Fibroblast of skin of right quadriceps (primary cell): ENCODE measurements at regions not wholly inside any gene's neighbourhood (a gene's known extent, or its start where the extent isn't known, plus 50 kb on each side); places are given as distances from the start of the nearest gene placed in this dataset.

Experiments used
- DNase-seq: peaks from one replicate; pipeline ENCODE4 v3.0.0-alpha.2; 2013

DNA sequence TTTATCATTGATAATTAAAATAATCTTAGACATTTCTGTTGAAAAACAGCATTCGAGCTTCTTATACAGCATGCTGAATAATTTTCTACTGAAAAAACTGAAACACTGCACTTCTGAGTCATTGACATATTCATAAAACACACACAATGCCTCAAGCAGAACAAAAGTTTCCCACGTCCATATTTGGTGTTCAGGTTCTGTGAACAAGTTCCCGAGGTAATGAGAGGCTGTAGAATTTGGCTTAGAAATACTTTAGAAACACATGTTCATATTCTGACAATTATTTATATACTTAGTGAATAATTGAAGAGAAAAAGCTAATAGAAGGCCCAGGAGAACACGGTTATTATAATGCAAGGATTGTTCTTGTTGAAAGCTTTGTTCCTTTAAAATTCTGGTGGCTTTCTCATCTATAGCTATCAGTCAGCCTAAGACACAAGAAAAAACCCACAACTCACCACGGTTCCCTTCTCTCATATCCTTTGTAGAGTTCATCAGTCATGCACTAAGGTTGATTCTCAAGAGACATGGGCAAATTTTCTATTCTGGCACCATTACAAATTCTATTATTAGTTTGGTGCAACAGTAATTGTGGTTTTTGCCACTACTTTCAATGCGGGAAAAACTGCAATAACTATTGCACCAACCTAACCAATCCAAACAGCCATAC, 194.4 kb downstream of the TMX3 start:
- peak; percentile 78 for DNase-seq

DNA sequence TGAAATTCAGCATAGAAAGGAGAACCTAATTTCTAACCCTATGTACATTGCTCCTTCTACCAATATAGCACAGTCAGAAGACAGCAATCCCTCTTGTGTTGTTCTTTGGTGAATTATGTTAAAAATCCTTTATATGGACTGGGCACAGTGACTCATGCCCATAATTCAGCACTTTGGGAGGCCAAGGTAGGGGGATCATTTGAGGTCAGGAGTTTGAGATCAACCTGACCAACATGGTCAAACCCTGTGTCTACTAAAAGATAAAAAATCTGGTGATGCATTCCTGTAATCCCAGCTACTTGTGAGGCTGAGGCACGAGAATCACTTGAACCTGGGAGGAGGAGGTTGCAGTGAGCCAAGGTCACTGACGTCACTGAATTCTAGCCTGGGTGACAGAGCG, 195.6 kb downstream of the TMX3 start:
- DNase-seq, result peak; percentile 42

- no peak for DNase-seq
These were observed 205.0 kb downstream of the TMX3 start for GRCh38 chr18:68509902-68510301.

DNA sequence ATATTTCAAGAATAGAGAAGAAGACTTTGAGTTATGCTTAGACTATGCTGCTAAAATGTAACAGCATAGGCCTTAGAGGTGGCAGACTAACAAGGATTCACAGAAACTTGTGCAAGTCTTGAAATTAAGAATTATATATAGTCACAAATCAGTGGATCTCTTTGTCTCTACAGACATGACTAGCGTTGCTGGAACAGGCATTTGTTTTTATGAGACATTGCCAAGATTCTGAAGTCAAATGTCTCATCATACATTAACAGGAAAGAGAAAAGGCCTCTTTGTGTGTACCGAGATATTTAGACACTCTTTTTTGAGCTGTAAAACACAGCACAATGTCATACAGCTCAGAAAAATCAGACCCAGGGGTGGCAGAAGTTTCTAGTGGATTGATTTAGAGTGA, 207.1 kb downstream of the TMX3 start:
- no peak for DNase-seq

DNA sequence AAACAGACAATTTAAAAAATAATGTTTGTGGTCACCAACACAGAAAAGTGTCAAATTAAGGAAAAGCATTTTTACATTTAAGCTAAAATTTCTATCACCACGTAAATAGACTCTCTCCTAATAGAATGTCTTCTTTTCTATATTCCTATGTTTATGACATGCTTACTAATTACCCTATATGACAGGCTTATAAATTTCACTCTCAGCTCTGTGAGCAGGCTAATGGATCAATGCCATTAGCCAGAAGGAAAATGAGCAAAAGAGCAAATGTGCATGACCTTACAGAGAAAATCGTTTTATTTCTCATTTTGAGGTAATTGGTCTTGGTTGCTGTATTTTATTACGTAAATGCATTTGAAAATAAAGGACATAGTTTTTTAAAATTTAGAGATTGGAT, 209.7 kb downstream of the TMX3 start:
- no peak for DNase-seq

DNA sequence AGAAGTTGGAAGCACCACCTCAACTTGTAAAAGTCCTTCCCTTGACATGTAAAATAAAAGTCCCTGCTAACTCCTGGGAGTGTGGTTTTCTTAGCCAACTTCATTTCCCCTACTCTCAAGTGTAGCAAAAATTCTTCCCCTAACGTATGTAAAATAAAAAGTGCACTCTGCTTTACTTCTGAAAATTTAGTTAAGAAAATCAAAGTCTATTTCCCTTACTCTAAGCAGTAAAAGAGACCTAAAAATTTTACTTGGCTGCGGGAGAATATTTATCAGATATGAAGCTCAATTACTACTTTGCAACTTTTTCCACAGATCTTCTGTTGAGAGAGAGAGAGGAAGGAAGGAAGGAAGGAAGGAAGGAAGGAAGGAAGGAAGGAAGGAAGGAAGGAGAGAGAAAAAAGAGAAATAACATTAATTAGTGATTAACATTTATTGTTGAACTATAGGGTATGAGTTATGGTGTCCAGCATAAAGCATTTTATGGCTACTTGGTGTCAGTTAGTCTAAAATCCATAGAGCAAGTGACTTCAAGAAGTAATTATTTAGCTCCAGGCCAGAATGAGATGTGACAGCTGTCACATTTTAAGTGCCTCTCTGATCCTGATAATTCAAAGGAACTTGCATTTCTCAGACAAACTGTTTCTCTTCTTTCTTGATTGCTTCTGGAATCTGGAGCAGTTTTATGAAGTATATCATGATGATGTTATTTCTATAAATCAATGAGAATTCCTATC, 210.3 kb downstream of the TMX3 start:
- no peak for DNase-seq

- DNase-seq, result no peak
These were observed 214.4 kb downstream of the TMX3 start for GRCh38 chr18:68500556-68500955.

- DNase-seq, result no peak
These were observed 215.8 kb downstream of the TMX3 start for GRCh38 chr18:68499141-68499540.

GRCh38 chr18:68498636-68499035, 216.3 kb downstream of the TMX3 start:
- DNase-seq, result no peak

GRCh38 chr18:68498185-68498584, 216.7 kb downstream of the TMX3 start:
- DNase-seq, result no peak

DNA sequence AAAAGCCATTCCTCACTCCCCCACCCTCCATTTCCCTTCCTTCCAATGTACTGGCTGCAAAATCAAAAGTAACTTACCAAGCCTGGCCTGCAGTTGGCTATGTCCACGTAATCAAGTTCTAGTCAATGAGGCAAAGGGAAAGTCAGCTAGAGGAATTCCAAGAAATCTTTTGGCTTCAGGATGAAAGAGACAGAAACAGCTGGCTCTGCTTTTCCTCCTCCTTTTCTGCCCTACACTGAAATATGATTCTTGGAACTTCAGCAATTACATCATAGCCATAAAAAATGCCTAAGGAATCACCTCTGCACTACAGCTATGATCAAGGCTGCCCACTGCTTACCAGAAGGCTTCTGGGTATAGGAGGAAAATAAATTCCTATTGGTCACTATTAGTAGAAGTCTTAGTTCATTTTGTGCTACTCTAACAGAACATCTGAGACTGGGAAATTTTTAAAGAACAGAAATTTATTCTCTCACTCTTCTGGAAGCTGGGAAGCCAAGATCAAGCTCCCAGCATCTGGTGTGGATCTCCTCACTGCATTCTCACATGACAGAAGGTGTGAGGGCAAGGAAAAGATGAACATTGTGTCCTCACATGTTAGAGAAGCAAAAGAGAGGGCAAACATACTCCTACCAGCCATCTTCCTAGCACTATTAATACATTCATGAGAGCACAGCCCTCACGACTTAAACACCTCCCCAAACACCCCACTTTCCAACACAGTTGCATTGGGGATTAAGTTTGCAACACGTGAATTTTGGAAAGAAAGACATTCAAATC, 219.9 kb downstream of the TMX3 start:
- peak; percentile 94 for DNase-seq

- DNase-seq, result no peak
These were observed 225.7 kb downstream of the TMX3 start for GRCh38 chr18:68489013-68489792.

GRCh38 chr18:68484241-68484640, 230.7 kb downstream of the TMX3 start:
- DNase-seq, result peak; percentile 9

- DNase-seq, result no peak
These were observed 232.1 kb downstream of the TMX3 start for GRCh38 chr18:68482815-68483214.

GRCh38 chr18:68480196-68480595, 234.7 kb downstream of the TMX3 start:
- DNase-seq, result no peak

GRCh38 chr18:68478246-68478645, 236.7 kb downstream of the TMX3 start:
- no peak for DNase-seq

DNA sequence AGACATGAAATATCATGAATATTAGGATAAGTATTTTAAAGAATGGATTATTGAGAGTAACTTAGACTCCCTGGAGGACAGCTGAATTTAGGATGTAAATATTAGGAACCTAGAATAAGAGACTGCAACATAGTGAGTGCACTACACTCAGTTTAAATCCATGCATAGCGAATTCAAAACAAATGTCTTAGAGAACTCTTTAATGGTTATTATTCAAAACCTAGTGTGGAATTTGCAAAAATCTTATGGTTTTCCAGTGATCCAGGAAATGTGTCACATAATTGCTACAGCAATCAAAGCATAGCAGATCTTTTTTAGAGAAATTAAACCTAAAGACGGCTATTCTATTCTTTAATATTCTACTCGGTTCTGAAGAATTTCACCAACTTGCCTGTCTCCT, 239.0 kb downstream of the TMX3 start:
- no peak for DNase-seq

DNA sequence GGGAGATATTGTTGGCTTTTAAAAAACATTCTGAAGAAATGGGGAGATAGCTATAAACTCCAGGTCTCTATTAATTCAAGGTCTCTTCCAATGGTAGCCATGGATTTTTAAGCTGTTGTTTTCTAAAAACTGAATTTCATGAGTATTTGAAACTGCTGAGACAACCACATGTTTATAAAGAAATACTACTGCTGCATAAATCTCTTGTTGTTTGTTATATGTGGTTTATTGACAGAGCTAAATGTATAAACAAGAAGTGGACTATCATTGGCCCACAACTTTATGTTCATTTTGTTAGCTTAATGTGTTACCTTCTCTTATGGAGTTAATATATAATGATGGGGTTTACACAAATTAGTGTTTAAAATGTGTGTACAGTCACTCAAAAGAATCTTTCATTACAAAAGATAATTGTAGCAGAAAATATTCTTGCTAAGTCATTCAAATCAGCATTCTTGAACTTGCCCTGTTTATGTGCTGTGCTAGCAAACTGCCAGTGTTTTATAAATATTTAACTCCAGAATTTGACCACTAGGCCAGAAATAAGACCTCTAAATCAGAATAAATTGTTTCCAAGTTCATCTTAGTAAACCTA, 242.1 kb downstream of the TMX3 start:
- no peak for DNase-seq

DNA sequence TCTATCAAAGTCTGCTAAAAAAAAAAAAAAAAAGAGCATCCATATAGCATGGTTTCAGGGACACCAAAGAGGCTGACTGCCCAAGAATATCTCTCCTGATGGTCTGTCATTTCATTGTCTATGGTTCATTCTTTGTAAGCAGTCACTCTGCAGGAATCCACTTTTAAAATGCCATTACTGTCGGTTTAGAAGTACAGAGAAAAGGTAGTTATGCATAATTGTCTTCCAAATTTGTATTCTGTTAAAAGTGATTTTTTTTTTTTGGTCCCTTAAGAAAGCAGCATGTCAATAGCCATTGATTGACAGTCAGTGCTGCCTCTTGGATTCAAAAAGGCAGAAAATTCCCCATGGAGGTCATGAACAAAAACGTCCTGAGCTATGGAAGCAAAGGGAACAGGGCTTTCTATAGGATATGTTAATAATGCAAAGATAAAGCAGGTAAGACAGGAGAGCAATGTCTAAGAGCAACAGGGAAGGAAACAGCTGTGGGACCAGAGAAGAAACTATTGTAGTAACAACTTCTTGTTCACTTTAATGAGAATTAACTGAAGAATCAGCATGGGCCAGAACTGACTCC, 245.8 kb downstream of the TMX3 start:
- no peak for DNase-seq

DNA sequence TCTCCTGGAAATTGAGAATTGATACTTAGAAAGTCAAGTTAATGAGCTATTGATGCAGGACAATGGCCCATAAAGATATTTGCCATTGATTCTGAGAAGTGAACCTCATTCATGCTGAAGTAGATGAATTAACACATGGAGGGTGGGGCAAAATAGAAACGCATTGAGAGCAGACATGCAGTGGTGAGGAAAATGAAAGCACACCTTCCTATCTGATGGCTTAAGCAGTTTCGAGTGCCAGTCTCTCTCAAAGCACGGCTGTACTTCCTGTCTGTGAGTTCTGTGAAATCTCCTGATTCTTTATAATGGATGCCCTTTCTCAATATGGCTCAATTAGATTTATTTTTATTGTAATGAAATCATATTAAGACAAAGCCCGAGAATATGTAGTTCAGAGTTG, 247.0 kb downstream of the TMX3 start:
- no peak for DNase-seq

DNA sequence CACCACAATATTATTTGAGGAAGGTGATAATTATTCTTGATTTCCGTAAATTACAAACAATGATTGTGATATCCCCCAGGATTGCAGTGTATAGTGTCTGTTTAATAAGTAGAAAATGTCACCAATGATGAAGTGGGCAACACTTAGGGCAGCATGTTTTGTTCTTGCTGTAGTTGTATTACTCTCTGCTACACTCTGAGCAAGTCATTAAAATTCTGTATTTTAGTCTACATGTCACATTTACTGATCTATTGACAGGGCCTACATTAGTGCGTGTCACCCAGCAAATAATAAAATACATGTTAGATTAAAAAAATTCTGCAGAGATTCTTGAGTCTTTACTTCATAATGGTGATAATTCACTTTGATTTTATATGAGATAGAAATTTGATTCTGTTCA, 247.6 kb downstream of the TMX3 start:
- no peak for DNase-seq

DNA sequence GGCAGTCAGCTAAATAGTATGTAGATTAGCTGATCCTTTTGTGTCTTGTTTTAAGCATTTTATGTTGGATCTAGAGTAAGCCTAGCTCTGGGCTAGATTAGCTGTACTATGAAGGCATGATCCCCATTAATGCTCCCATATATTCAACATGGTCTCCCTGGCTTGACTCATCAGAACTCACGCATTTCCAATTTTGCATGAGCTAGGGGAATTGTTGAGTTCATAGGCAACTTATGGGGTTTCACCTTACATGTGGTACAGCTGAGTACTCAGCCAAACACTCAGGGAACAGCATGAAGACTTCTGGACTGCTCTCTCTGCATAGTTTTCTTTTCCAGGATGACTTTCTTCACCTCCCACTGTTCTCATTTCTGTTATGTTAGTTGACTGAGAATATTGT, 248.2 kb downstream of the TMX3 start:
- DNase-seq, result no peak
